Kidney (tissue), 13 donors: ENCODE measurements at regions not wholly inside any gene's neighbourhood (a gene's known extent, or its start where the extent isn't known, plus 50 kb on each side); places are given as distances from the start of the nearest gene placed in this dataset.

Experiments used
- DNase-seq, 5 donors: peaks; one replicate each; pipeline ENCODE4 v3.0.0-alpha.2; 2013 to 2020
- FAIRE-seq: peaks from 2 replicates; lab custom pipeline; 2012; peaks lifted over from hg19 to GRCh38; lab: Jason Lieb, UNC
- H3K27ac ChIP-seq, 2 donors: one replicate each; pipeline ENCODE4 v1.7.0; 2013; ENCODE audit warnings: low read depth in 2 of 2, low read length in 2 of 2, inconsistent platforms in 1 of 2
- H3K27me3 ChIP-seq: one replicate; pipeline ENCODE4 v1.7.1; 2013; ENCODE audit warnings: low read length, inconsistent platforms; ENCODE audit not compliant: control insufficient read depth, insufficient read depth
- H3K36me3 ChIP-seq, 3 donors: one replicate each; pipeline versions ENCODE4 v1.7.0 to v1.7.1; 2013; ENCODE audit warnings: low read length in 3 of 3, control low read depth in 1 of 3, inconsistent platforms in 1 of 3; ENCODE audit not compliant: insufficient read depth in 3 of 3, control insufficient read depth in 2 of 3
- H3K4me1 ChIP-seq, 3 donors: one replicate each; pipeline versions ENCODE4 v1.7.0 to v1.7.1; 2013; ENCODE audit warnings: low read length in 3 of 3, inconsistent platforms in 1 of 3, low read depth in 1 of 3; ENCODE audit not compliant: control insufficient read depth in 2 of 3, insufficient read depth in 2 of 3
- H3K4me3 ChIP-seq, 3 donors: one replicate each; pipeline versions ENCODE4 v1.7.0 to v1.8.1; 2013; ENCODE audit warnings: low read length in 3 of 3, control low read depth in 1 of 3, inconsistent platforms in 1 of 3
- H3K9ac ChIP-seq, 3 donors: one replicate each; pipeline versions ENCODE4 v1.7.0 to v1.7.1; 2013; ENCODE audit warnings: low read length in 3 of 3, control low read depth in 1 of 3, inconsistent platforms in 1 of 3
- H3K9me3 ChIP-seq, 3 donors: one replicate each; pipeline versions ENCODE4 v1.7.0 to v1.7.1; 2013; ENCODE audit warnings: low read length in 3 of 3, control low read depth in 1 of 3, inconsistent platforms in 1 of 3; ENCODE audit not compliant: control insufficient read depth in 2 of 3, insufficient read depth in 1 of 3
- intact Hi-C: fragments of 100-400 bp; cut with DNase I; formaldehyde crosslinking; loops from one replicate; pipeline ENCODE4 v1.11.1; 2022
- TF ChIP-seq, protein P1 (sequence below): IDR thresholded peaks from 3 replicates; pipeline ENCODE4 v1.5.1; 2012; ENCODE audit warnings: mild to moderate bottlenecking, moderate library complexity, borderline replicate concordance; ENCODE audit not compliant: insufficient read depth; ENCODE audit errors: extremely low read depth
- donor health status: control.
- donor health status: control.
- donor health status: control.
- donor health status: control.
- donor health status: control.
- donor health status: DM: yes; HTN: yes; CAD: no.
- donor health status: Normal renal cell carcinoma (clear cell type).

DNA sequence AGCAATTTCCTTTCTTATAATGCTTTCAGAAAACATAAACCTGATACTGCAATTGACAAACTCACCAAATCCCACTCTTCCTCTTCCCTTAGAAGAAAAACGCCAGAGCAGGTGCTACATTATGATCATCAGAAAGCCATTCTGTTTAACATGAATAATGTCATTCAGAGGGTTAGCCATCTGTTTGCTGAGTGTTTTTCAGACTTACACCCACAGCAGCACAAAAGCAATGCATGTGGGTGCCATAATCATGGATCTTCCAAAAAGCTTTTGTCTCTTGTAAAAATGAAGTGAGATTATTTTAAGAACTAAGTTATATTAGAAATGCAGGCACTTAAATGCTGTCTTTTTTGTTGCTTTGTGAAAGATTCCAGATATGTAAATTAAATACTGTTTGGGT, 204.6 kb upstream of the TMPRSS15 start:
- intact Hi-C loops = no loop called here
- no peak overlapping the region for H3K9ac ChIP-seq
- no peak overlapping the region for H3K27ac ChIP-seq
- no peak overlapping the region for H3K4me3 ChIP-seq
- TF ChIP-seq, protein P1, sequence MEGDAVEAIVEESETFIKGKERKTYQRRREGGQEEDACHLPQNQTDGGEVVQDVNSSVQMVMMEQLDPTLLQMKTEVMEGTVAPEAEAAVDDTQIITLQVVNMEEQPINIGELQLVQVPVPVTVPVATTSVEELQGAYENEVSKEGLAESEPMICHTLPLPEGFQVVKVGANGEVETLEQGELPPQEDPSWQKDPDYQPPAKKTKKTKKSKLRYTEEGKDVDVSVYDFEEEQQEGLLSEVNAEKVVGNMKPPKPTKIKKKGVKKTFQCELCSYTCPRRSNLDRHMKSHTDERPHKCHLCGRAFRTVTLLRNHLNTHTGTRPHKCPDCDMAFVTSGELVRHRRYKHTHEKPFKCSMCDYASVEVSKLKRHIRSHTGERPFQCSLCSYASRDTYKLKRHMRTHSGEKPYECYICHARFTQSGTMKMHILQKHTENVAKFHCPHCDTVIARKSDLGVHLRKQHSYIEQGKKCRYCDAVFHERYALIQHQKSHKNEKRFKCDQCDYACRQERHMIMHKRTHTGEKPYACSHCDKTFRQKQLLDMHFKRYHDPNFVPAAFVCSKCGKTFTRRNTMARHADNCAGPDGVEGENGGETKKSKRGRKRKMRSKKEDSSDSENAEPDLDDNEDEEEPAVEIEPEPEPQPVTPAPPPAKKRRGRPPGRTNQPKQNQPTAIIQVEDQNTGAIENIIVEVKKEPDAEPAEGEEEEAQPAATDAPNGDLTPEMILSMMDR = no peak
- no peaks in the 10 kb centered on the region for H3K4me1 ChIP-seq
- H3K27me3 ChIP-seq = no peaks in the 10 kb centered on the region
- H3K9me3 ChIP-seq = no peaks in the 10 kb centered on the region
- H3K36me3 ChIP-seq = no peaks in the 10 kb centered on the region
- FAIRE-seq = no peak
- no peak for DNase-seq

DNA sequence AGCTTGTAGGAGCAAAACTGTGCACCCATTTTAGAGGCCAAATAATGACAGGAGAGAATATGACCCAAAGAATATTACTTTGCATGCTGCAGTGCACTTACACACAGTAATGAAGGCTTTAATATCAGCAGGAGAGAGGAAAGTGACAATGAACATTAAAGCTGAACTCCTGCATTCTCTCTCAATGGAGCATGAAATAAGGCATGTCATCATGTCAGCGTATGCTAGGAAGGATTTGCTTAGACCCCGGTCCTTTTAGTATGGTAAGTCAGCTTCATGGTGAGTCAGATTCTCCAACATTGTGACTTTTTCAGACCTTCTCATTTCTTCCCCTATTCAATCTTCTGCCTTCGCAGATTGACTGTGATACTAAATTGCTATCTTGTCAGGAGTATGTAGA, 210.7 kb upstream of the TMPRSS15 start:
- Histone ChIP-seq H3K27me3 (no peaks in the 10 kb centered on the region), H3K27ac (no peak overlapping the region), H3K4me3 (no peak overlapping the region), H3K9me3 (no peaks in the 10 kb centered on the region), H3K4me1 (no peaks in the 10 kb centered on the region), H3K9ac (no peak overlapping the region), H3K36me3 (no peaks in the 10 kb centered on the region)
- TF ChIP-seq, protein P1 = no peak
- no peak for DNase-seq
- intact Hi-C loops = no loop called here
- no peak for FAIRE-seq

DNA sequence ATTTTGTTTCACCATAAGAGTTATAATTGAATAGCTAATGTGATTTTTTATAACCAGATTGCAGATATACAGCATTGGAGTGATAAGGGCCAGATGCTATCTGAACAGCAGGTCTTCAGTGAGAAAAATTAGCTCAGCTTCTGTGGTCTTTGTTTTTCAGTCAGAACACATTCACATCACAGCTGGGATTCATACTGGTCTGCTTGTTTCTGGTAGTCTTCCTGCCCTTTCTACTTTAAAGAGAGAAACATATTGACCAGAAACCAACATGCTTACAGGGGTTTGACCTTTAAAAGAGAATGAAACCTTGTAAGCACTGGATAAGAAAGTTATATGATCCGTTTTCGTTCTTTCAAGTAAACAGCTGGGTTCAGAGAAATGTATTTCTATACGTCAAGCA, 213.7 kb upstream of the TMPRSS15 start:
- intact Hi-C loops = no loop called here
- TF ChIP-seq, protein P1 = no peak
- no peaks in the 10 kb centered on the region for H3K4me1 ChIP-seq
- no peaks in the 10 kb centered on the region for H3K27me3 ChIP-seq
- H3K9me3 ChIP-seq = no peaks in the 10 kb centered on the region
- no peak overlapping the region for H3K9ac ChIP-seq
- DNase-seq = peak in 2 of 5 donors; percentile 17 to 33
- H3K27ac ChIP-seq = no peak overlapping the region
- H3K4me3 ChIP-seq = no peak overlapping the region
- FAIRE-seq = no peak
- H3K36me3 ChIP-seq = no peaks in the 10 kb centered on the region

DNA sequence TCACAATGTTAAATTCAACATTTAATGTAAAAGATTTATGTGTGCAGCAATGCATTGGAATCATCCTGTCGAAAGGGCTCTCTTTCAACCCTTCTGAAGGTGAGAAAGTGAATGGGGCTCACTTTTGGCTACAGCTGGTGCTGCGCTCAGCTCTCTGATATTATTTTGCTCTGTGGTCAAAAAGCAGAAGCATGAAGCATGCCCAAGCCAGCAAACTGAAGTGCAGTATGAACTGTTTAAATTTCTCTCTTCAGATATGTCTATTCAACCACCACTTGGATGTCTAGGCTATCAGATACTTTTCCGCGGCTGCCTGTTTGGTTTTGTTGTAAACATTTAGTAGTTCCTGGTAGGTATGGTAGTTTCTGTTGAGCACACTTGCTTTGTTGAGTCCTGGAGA, 216.9 kb upstream of the TMPRSS15 start:
- intact Hi-C loops = no loop called here
- FAIRE-seq = no peak

More for the DNA sequence above, 216.9 kb upstream of the TMPRSS15 start:
- no peak overlapping the region for H3K9ac ChIP-seq
- no peaks in the 10 kb centered on the region for H3K4me1 ChIP-seq
- H3K9me3 ChIP-seq = no peaks in the 10 kb centered on the region
- no peaks in the 10 kb centered on the region for H3K27me3 ChIP-seq
- H3K27ac ChIP-seq = no peak overlapping the region
- no peak overlapping the region for H3K4me3 ChIP-seq
- H3K36me3 ChIP-seq = no peaks in the 10 kb centered on the region
- TF ChIP-seq, protein P1 = no peak
- DNase-seq = no peak
